HG03575 (cell line): ENCODE measurements at regions not wholly inside any gene's neighbourhood (a gene's known extent, or its start where the extent isn't known, plus 50 kb on each side); places are given as distances from the start of the nearest gene placed in this dataset.

ENCODE experiments used
- ATAC-seq: cut with Tn5 transposase; IDR thresholded peaks from one replicate; pipeline ENCODE4 v1.9.1; 2021; ENCODE audit not compliant: unreplicated experiment, insufficient number of reproducible peaks, low FRiP score; ENCODE audit errors: extremely low read depth

DNA sequence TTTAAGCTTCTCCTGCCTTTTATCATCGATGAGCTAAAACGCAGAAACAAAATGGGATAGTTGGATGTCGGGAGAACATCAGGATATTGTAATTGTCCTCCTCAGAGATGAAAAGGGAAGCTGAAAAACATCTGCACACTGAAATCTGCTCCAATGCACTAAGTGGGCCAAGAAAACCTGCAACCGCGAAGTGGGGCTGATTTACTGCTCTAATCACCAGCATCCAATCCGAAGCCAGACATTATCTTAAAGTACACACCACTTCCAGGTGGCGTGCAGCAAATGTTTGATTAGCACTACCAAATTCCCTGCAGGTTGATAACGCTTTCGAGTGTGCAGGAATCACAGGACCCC lies 230.3 kb upstream of the SLC14A2 start:
- no peak for ATAC-seq

GRCh38 chr18:45386041-45386655 lies 229.1 kb upstream of the SLC14A2 start:
- ATAC-seq, result no peak

GRCh38 chr18:45387229-45387628 lies 228.0 kb upstream of the SLC14A2 start:
- no peak for ATAC-seq

DNA sequence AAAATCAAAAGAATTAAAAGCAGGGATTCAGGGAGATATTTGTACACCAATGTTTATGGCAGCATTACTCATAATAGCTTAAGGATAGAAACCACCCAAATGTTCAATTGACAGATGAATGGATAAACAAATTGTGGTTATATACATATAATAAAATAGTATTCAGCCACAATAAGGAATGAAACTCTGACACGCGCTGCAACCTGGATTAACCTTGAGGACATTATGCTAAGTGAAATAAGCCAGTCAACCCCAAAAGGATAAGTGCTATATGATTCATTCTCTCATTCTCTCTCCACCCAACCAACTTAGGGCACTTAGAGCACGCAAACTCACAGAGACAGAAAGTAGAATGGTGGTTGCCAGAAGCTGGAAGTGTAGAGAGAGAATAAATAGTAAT lies 216.8 kb upstream of the SLC14A2 start:
- no peak for ATAC-seq

GRCh38 chr18:45399146-45399545 lies 216.1 kb upstream of the SLC14A2 start:
- no peak for ATAC-seq

DNA sequence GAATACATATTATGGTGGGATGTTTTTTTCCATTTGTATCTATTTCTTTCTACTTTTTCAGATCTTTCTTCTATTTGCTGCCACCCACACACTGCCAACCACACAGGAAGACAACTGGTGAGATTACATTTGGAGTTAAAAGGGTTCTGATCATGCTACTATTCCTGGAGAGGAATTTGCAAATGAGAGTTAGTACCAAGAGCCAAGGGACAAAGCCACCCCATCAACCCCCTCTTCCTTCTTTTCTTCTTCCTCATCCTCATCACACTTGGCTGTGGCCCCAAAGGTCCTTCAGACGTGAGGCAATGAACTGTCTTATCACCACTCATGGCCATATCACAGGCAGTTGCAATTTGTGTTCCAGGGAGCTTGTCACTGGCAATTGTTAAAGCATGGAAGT lies 215.6 kb upstream of the SLC14A2 start:
- no peak for ATAC-seq

DNA sequence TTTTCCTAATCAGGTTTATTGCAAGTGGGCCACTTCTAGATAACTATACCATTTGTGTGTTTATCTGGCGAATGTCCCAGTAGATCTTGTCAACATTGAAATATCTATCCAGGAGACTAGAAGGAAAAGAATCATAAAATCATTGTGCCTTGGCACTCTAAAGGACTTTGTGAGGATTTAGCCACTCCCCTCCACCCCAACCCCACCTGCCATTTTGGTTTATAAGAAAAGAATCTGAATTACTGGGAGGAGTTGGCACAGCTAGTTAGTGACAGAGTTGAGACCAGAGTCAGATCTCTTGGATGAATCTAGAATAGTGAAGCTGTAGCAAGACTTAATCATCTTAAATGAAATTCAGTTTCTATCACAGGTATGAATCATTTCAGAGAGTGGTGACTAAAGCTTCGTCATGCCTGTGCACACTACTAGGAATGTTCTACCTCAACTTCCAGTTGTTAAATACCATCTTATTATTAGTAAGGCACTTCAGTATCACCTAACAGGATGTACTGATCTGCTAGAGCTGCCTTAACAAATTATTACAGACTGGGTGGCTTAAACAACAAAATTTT lies 212.7 kb upstream of the SLC14A2 start:
- ATAC-seq, result no peak

DNA sequence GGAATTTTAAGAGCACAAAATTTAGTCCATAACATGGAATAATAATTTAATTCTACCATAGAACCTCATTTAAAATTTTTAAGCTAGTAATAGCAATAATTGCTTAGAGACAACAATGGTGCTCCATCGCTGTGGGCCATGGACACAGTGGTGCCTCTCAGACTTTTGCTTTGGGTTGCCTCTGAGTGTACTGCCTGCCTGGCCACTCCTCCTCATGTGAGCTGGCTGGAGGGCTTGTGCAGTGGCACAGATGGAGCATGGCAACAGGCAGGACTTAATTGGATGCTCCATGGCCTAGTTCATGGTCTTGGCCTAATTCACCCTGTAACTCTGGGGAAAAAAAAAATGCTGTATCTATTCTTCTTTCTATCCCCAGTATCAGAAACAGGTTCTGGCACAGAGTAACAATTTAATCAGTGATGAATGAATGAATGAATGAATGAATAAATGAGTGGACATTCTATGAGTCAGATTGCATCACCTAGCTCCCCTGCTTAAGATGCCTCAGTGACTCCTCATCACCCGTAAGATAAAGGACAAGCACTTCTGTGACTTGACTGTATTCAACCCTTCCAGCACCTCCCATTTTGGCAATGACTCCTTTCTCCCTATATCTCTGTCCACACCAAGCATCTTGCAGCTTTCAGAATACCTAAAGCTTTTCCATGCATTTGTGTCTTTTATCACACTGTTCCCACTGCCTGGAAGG lies 211.8 kb upstream of the SLC14A2 start:
- no peak for ATAC-seq

DNA sequence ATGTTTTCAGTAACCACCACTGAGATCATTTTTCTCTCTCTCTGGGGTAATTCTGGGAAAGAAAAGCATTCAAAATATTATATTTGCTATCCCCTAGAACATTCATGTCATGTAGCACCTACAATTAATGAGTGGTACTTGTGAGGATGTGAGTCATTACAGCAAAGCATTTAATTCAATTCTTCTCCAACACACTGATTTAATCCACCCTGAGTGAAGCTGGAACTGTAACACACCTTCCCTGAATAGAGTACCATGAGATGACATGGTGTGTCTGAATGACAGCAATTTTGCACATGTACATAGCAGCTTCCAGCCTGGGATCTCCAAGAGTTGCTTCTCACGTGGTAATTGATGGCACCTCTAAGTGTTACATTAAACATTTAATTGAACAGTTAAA lies 207.1 kb upstream of the SLC14A2 start:
- no peak for ATAC-seq

- no peak for ATAC-seq
These were observed 205.3 kb upstream of the SLC14A2 start for GRCh38 chr18:45409971-45410370.

DNA sequence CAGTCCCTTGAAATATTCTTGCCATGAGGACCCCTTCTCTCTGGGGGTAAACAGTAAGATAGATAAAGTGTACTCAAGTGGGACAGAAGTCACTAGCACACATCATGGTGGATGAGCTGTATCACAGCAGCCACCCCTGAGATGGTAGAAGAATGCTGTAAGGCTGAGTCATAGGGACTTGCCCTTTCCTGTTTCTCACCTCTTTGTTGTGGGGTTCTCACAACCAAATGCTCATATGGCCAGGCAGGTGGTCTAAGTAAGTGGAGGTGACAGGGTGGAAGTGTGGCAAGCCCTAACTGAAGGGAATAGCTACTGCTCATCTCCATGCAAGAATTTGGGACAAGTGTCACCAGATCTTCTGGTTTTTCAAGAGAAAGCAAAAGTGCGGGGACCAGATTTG lies 202.7 kb upstream of the SLC14A2 start:
- no peak for ATAC-seq

DNA sequence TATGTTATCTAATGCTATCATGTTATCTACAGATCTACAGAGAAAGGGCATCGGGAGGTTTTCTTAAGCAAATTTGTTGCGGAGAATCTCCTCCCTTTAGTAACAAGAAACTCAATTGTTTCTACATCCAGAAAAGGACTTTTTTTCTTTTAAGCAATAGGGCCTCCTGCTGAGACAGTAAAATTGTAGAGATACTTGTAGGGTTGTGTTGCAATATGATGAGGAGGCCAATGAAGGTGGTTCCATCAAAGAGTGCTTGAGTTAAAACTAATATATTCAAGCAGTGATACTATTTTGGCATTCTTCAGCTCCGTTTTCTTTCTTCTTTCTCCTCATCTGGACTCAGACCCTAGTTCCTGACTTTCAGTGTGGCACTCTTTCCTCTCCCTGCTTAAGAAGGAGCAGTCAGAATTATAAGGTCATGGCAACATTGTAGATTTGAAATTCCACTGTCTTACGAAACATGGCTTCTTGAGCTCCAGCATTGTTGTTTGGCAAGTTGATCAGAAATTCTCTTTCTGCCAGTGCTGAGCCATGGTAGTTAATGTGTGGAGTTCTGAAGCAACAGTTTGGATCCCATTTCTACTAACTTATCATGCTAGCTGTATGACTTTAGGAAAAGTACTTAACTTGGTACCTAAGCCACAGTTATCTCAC lies 202.0 kb upstream of the SLC14A2 start:
- no peak for ATAC-seq

- ATAC-seq, result no peak
These were observed 199.7 kb upstream of the SLC14A2 start for GRCh38 chr18:45415614-45416013.

- no peak for ATAC-seq
These were observed 199.1 kb upstream of the SLC14A2 start for GRCh38 chr18:45416168-45416567.

DNA sequence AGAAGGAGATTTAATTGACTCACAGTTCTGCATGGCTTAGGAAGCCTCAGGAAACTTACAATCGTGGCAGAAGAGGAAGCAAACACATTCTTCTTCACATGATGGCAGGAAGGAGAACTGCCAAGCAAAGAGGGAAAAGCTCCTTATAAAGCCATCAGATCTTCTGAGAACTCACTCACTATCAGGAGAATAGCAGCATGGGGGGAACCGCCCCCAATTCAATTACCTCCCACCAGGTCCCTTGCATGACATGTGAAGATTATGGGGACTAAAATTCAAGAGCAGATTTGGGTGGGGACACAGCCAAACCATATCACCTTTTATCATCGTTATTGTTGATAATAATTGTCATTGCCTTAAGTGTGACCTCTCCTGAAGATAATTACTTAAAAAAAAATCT lies 197.9 kb upstream of the SLC14A2 start:
- no peak for ATAC-seq

DNA sequence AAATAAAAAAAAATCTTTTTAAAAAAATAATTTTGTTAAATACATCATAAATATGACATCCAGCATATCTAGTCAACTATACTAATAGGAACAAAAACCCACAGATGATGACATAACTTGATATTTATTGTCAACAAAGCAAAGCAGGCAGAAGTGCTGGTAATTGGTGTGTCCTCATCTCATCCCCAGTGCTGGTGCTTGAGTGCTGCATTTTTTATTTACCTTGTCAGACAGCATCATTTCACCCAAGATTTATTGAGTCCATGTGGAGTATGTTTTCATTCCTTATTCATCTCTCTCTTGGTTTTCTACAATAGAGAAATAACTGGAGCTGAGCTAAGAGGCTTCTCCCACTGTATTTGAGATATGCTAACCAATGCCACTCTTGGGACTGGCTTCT lies 191.6 kb upstream of the SLC14A2 start:
- ATAC-seq, result no peak

GRCh38 chr18:45430041-45430440 lies 185.2 kb upstream of the SLC14A2 start:
- no peak for ATAC-seq

DNA sequence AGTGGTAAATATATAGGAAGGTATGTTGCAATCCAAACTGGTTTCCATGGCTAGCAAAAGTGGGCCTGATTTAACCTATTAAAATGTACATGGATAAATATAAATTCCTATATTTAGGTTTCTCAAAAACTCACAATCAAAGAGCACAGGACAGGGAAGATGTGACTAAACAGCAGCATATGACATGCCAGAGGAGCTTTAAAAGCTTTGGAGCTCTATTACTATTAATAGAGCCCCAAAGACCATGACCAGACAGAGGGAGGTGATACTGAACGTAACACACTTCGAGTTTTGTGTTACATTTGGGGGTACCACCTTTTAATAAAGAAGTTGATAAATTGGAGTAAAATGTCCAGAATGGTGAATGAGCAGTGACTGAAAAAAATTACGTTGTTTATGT lies 179.5 kb upstream of the SLC14A2 start:
- no peak for ATAC-seq

GRCh38 chr18:45437366-45437765 lies 177.9 kb upstream of the SLC14A2 start:
- ATAC-seq, result no peak
